NCI-H2196 treated with DMSO at 0.1 percent for 48 hours (cell line): ENCODE measurements at regions not wholly inside any gene's neighbourhood (a gene's known extent, or its start where the extent isn't known, plus 50 kb on each side); places are given as distances from the start of the nearest gene placed in this dataset.
A peak's percentile ranks its signal among the peaks of the same experiment; 100 is the strongest.
"Not testable (repeated sequence)": the region's sequence is repeated elsewhere in the genome, so short reads cannot be mapped to it uniquely, and the experiment has no call there.

Source experiments
- DNase-seq: peaks from one replicate; lab custom pipeline; 2025; ENCODE audit not compliant: unreplicated experiment; lab: John Stamatoyannopoulos, UW

DNA sequence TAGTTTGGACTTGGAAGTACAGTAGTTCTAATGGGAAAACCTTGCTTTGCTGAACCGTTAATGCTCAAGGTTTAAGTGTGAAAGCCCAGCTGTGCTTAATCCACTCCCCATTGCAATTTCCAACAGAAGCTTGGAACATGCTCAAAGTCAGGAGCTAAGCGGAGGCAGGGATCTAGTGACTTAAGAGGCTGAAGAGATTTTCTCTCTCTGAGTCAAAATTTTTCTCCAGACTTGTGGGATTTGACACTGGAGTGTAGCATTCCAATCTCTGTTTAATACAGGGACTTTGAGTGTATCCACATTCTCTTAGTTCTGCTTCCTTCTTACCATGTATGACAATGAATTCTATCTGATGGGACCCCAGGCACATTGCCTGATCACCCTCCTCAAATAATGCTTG lies 471.8 kb downstream of the KIF4B start:
- DNase-seq = no peak

DNA sequence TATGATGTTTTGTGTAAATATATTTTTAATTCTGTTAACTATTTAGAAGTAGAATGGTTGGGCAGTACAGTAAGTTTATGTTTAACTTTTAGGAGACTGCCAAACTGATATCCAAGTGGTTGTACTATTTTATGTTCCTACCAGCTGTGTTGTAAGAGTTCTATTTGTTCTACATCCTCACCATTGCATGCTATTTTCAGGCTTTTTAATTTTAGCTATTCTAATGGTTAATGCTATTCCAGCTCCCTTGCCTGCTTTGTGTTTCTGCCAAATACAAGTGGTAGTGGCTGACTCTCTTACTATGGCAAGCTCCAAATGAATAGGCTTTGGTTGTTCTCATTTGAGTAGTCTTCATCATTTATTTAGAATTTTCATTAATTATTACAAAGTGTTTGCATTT lies 476.4 kb downstream of the KIF4B start:
- DNase-seq = no peak

DNA sequence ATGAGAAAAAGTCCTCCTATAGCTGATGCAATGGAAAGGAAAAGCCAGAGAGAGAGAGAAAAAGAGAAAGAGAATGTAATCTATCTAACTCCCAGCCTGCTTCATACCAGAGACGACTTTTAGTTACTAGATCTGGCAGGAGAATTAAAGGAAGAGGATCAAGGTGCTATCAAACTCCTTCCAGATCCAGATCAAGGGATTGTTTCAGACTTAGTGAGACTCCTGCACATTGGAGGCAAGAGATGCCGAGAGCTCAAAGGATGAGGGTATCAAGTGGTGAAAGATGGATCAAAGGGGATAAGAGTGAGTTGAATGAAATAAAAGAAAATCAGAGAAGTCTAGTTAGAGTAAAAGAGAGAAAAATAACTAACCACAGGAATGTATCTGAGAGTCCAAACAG lies 478.6 kb downstream of the KIF4B start:
- no peak for DNase-seq

DNA sequence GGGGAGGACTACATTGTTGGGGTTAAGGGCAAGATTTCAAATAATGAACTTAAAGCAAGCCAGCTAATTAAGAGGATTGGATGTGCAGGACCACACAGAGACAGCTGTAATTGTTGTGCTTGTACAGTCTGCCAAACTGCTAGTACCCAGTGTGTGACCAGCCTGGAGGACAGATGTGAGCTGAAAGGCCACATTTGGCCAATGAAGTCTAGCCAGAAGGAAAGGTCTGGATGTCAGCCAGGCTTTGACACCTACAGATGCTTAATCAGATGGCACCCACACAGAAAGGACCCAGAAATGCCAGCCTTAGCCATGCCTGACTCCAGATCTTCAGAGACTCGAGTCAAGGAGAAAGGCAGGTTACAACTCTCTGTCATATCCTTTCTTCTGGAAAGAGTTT lies 491.1 kb downstream of the KIF4B start:
- DNase-seq = no peak

DNA sequence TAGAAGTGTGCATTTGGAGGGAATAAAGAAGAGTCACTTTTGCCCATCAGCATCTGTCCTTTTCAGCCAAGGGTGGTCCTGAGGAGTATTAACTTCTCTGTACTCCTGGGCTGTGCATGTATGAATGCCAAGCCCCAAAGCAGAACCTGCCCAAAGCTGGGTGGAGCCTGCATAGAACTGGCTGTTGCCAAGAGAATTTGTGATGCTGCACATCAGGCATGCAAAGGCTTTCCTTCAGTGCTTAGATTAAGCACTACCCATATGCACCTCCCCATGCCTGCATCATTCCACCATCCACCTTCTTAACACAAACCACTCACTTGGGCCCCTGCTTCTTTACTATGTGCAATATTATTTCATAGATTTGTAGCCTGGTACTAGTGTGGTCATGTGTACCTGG lies 493.8 kb downstream of the KIF4B start:
- no peak for DNase-seq

DNA sequence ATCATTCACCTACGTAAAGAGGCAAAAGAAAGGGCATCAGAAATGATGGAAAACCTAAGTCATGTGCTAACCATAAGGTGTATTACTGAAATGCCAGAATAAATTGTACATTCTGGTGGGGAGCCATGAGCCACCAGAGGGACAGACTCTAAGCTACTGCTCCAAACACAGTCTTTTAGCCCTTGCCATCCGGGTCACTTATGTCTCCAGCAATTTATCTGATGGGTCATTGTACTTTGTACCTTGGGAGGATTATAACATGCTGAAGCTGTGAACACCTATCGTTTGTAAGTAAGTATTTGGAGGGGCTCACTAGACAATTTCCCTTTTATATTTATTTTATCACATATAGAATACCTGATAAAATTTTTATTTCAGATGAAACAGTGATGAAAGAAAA lies 495.1 kb downstream of the KIF4B start:
- no peak for DNase-seq

DNA sequence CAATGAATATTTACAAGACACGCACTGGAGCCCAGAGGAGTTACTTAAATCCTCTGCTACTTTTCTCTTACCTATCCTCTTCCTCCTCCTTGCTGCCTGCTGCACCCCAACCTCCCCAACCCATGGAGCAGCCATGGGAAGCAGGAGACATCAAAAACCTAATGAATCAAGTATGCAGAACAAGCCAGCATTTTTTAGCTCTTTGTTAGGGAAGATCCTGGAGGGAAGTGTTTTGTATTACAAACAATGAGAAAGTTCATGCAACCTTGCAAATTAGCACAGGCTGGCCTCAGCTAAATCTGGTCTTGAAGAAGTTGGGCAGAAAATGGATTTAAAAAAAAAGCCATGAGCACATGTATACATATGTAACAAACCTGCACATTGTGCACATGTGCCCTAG lies 498.8 kb downstream of the KIF4B start:
- no peak for DNase-seq

DNA sequence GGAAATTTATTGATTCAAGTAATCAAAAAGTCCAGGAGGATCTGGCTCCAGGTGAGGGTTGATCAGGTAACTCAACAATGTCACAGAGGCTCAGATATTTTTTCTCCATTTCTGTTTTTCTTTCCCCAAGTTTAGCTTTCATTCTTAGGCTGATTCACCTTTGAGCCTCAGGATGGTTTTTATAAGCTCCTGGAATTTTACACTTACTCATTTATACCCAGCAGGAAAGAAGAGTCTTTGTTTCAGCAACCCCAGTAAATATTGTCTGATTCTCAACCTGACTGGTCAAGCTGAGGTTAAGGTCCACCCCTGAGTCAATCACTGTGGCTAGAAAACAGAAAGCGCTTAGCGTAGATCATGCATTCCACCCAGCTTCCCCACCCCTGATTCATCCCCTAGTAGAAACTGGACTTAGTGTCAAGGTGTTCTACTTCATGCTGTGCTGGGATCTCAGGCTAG lies 500.6 kb downstream of the KIF4B start:
- no peak for DNase-seq

DNA sequence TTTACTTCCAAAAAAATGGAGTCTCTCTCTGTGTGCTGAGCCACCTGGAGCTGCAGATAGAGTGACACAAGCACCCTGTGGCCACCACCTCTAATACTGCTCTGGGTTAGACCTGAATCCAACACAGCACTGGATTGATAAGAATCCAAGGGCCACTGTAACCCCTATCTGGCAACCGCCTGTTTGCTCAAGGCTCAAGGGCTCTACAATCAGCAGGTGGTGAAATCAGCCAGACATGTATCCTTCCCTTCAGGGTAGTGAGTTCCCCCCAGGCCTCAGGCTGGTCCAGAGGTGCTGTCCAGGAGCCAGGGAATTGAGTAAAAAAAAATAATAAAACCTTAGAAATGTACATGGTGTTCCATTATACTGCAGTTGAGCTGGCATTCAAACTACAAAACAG lies 509.0 kb downstream of the KIF4B start:
- no peak for DNase-seq

DNA sequence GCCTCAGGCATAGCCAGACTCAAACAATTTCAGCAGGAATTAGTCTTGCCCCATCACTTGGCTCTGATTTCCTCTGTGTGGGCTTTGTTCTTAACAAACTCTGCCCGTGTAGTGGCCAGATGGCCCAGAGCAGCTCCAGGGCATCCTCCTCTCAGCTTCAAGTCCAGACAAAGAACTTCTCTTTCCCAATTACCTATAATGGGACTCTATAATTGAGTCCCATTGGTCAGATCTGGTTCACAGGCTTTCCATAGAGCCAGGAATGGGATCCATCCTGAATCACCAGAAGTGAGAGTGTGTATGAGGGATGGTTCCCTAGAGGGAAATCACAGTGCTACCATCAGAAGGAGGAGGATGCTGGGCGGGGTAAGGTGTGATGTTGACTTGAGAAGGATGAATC lies 515.8 kb downstream of the KIF4B start:
- DNase-seq = no peak

DNA sequence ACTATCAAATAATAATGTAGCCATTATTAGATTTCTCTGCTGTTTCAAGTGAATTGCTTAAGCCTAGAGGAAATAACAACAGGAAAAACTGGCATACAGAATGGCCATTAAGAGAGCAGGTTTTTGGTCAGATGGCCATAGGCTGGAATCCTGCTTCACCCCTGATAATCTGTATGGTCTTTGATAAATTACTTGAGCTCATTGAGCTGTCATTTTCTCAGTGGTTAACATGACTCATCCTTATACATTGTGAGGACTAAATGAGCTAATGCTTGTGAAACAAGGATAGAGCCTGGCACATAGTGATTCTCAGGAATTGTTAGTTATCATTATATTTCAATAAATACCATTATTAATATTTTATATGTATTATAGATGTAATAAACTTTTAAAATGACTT lies 516.5 kb downstream of the KIF4B start:
- DNase-seq = no peak

DNA sequence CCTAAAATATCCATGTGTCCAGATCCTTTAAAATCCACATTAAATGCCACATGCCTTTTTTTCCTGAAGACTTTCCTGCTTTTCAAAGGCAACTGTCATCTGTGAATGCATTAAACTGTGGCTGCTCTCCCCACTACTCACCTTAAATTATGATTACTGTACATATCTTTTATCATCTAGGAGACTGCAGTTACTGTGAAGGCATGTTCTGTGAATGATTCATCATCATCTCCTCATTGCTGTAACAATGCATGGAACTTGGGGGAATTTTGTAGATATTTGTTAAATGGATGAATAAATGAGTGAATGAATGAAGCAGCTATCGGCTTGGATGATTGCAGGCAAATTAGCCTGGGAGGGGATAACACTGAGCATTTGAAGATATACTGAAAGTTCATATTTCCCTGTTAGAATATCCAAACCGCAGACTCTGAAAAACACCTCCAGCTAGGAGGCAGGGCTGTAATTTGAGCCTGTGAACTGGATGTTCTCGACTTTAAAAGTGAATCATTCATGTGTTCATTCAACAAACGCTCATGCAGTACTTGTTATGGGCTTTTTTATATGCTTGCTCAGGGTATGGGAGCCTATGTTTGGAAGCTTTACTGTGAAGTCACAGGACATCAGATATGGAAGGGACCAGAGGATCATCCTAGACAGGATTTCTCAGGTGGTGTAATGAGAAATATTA lies 519.2 kb downstream of the KIF4B start:
- DNase-seq = no peak

DNA sequence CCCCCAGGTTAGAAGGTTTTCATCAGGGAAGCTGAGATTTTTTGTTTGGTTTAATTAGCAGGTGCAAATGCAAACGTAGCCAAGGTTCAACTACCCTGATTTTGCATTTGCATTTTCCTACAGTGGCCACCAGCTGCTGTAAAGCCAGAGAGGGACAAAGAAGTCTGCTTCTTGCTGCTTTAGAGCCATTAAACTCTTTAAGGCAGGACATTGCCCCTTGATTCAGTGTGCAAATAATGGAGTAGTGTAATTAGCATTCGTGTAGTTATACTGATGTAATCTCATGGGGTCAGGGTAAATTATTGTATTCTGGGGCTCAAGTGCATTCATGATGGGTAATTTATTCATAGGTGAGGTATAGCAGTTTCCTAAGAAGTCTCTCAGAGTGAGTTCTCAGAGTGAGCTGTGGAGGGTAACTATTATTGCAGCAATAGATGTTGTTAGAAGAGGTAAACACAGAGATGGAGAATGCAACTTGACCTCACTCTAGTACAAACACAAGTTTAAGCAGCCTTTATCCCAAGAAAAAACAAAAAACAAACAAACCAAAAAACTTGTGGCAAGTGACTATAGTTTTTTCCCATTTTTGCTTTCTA lies 526.5 kb downstream of the KIF4B start:
- DNase-seq = no peak

DNA sequence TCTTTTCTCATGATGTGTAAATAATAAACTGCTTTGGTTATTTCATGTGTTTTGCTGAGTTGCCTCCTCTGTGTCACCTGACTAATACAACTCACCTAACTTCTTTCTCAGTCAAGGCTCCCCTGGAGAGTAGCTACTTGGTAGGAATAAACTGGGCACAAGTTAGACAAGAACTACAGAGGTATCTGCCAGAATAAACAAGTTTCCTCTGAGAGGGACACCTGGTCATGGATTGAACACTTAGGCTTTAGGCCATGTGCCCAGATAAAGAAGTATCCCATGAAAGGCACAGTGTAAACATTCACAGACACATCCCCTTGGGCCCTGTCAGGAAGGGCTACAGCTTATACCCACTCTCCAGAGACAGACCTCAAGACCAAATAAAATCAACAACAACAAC lies 532.5 kb downstream of the KIF4B start:
- peak; percentile 22 for DNase-seq

DNA sequence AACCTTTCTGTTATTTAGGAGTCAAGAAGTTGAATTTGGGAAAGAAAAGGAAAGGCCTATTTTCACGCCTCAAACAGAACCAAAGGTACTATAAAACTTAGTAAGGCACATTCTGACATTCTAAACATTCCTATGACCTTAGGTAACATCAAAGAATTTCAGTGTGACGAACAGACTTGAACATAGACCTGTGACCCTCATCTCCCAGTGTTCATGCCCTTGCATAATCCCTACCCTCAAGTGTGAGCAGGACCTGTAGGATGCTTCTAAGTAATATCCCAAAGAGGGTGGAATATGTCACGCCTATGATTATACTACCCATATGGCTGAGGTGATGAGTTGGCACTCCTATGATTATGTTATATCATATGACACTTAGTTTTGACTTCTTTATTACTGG lies 540.9 kb downstream of the KIF4B start:
- no peak for DNase-seq

DNA sequence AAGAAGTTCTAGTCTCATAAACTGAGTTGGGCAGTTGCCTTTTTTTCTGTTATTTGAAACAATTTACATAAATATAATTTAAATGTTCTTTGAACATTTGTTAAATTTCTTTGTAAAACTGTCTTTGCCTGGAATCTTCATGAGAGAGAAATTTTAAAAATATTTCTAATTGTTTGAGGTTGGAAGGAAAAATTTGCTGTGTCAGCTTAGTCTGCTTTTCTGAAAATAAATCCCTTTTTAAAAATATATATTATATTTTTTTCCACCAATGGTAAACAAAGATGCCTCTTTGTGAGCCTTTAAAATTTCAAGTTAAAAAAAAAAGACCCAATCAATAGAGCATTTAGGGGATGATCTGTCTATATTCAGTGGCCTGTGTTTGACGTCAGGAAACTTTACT lies 542.7 kb downstream of the KIF4B start:
- DNase-seq = no peak

DNA sequence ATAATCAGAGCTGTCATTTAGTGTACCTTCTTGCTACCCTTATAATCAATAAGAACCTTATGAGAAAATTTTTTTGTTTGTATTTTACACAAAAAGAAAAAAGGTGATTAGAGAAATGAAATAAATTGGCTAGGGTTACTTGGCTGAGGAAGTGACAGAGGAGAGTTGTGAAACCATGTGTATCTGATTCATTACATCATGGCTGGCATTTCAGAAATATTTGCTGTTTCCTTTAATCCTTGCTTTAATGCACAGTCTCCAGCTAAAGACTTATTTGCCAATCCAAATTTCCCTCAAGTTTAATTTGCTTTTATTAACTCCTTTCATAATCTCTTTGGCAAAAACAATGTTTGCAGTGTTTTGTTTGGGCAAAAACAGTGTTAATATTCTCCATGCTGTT lies 543.1 kb downstream of the KIF4B start:
- DNase-seq = no peak

DNA sequence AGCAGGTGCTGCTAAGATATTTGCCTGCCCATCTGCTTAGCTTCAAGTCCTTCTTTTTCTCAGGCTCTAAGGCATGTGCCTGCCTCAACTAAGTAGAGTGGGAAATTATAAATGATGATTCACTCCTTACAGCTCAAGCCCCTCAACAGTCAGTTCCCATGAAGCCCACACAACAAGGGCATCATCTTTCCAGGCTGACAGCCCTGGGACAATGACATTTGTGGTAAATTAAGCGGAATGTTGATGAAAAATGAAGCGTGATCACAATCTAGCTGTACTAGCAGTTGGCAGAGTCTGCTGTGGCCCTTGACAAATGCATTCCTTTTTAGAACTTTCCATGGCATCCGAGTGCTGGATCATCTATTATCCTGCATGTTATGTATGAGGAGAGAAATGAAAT lies 548.6 kb downstream of the KIF4B start:
- DNase-seq = no peak

DNA sequence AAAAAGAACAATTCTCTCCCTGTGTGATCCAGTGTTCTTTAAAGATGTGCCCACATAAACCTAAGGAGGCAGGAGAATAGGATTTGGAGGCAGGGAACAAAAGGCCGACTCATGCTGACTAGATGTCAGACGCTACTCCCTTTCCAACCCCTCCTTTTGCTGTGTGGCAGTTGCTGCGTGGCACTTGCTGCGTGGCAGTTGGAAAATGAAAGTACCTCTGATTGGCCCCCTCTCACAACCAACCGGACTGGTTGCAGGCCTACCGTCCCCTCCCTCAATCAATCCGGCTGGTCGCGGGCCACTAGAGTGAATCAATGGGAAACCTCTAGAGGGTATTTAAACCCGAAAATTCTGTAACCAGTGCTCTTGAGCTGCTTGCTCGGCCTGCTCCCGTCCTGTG lies 551.0 kb downstream of the KIF4B start:
- no peak for DNase-seq

DNA sequence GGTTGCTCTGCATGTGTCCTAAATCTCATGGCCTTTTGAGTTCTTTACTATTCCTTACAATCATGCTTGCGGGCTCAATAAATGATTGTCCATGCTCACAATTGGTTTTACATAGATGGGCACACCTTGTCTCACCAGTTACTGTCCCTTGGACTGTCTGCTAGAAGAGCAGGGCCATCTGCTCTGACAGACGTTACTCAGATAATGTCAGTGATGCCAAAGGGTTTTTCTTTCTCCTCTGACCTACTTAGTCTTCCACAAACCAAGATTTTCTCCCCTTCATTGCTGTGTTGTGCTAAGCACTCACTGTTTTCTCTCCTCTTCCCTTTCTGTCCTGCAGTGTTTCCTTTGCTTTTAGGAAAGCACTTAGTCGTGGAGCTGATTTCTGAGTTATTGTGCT lies 562.3 kb downstream of the KIF4B start:
- no peak for DNase-seq

DNA sequence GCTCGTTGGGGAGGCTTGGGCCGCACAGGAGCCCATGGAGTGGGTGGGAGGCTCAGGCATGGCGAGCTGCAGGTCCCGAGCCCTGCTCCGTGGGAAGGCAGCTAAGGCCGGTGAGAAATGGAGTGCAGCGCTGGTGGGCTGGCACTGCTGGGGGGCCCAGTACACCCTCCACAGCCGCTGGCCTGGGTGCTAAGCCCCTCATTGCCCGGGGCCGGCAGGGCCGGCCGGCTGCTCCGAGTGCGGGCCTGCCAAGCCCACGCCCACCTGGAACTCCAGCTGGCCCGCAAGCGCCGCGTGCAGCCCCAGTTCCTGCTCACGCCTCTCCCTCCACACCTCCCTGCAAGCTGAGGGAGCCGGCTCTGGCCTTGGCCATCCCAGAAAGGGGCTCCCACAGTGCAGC lies 573.3 kb downstream of the KIF4B start:
- DNase-seq = not testable (repeated sequence)

DNA sequence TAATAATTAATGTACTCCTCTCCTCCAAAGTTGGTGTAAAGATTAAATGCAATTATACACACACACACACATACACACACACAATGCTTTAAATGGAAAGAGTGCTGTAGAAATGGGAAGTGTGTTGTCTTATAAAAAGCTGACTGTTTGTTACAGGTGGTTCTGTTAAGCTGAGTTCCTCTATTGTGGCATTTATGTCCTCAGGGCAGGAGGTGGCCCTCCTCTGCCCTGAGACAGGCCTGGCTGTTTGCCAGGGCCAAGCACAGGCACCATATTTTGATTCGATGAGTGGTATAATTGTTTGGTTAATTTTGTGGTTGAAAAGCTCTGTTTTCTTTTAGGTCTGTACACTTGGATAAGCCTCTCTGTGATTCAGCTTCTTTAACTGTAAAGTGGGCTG lies 573.9 kb downstream of the KIF4B start:
- DNase-seq = peak; percentile 31

DNA sequence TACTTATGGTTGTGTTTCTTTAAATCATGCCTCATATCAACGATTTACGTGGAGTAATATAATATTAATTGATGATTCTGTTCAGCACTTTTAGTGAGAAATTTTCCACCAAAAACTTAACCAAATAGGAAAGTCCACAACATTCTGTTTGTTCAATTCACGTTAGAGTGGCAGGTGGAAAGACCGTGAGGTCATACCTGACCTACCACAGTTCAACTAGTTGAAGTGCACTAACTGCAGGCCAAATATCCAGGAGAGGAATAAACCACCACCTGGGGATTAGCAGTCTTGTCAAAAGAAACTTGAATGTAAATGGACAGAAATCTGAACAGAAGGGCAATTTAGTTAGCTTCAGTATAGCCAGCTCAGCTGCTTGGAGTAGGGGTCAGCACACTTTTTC lies 577.7 kb downstream of the KIF4B start:
- no peak for DNase-seq
